ENCODE measurements at regions not wholly inside any gene's neighbourhood (a gene's known extent, or its start where the extent isn't known, plus 50 kb on each side); places are given as distances from the start of the nearest gene placed in this dataset.

DNA sequence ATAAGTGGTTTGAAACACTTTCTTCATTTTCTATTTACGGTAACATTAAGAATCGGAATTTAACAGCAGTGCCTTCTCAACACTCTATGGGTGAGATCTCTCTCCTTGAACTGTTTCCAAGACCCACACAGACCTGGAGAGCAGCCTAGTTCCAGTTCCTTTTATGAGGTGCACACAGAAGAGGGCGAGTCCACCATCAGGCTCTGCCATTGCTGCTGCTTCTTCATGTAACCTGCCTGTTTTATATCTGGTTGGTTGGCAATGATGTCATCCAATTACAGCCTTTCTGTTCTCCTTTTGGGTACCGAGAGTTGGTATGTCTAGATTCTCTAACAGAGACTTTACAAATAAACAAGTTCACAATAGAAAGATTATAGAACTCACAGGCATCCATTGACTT lies 225.7 kb downstream of the UTP18 start:
- no peak for DNase-seq (ENCODE audit: extremely low read depth in 1 of 2, low read depth in 1 of 2)

- DNase-seq (ENCODE audit: extremely low read depth in 1 of 2, low read depth in 1 of 2): no peak
These were observed 226.7 kb downstream of the UTP18 start for GRCh38 chr17:51486885-51487520.

DNA sequence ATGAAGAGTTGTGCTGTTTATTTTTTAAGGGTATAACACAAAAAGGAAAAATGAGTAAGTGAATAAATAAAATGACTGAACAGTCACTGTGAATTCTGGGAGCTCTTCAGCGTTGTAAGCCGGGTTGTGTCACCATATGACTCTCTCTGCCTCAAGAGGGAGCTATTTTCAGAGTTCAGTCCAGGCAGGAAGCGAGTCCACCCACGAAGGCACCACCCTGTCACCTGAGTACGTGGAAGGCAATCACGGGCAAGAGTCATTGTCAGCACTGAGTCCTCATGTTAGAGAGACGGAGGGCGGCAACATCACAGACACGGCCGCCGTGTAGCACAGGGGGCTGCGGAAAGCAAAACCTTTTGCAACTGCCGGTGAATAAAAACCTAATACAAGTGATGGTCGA lies 227.6 kb downstream of the UTP18 start:
- no peak for DNase-seq (ENCODE audit: extremely low read depth in 1 of 2, low read depth in 1 of 2)

DNA sequence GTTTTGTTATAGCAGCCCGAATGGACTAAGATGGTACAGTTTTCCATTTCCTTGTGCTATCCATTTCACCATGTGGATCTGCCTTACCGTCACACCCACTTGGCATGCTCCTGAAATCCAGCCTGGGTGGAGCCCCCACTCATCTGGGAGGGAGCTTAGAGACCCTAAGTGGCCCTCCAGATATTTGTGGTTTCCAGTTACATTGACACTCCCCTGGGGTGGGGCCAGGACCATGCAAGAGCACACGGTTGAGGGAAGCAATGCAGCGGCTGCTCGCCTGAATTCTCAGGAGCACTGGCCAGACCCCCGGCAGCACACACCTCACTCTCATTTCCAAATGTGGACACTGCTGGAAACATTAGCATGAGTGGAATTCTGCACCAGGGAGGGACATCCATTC lies 231.1 kb downstream of the UTP18 start:
- no peak for DNase-seq (ENCODE audit: extremely low read depth in 1 of 2, low read depth in 1 of 2)

DNA sequence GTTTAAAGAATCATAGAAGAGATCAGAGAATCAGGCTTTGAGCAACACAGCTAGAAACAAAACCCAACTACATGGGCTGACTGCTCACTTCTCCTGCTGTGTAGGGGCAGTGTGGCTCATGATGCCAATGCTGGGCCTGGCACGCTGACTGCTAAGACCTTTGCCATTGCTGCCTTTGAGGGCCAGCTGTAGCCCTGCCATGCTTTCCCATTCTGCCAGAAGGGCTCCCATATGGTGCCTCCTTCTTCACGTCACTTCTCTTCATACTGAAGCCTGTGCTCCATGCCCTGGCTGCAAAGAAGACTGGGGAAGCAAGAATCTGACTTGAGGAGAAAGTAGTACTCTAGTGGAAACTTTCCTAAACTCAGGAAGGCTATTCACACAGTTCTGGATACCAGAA lies 232.9 kb downstream of the UTP18 start:
- no peak for DNase-seq (ENCODE audit: extremely low read depth in 1 of 2, low read depth in 1 of 2)

DNA sequence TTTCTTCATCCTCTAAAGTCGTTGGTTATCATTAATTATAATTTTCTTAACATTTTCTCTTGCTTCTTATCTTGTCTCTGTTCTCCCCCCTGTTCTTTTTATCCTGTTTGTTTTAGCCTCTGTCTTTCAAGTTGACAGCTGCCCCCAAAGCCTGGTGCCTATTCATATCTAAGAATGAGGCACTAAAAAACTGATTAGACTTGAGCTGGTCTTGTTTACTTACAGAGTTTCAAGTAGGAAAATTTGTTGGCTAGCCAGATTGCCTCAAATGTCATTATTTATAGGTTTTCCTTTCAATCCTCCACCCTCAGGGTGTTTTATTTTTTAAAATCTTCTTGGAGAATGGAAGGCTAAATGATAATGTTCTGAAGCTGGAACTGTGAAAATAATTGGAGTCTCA lies 236.0 kb downstream of the UTP18 start:
- no peak for DNase-seq (ENCODE audit: extremely low read depth in 1 of 2, low read depth in 1 of 2)

DNA sequence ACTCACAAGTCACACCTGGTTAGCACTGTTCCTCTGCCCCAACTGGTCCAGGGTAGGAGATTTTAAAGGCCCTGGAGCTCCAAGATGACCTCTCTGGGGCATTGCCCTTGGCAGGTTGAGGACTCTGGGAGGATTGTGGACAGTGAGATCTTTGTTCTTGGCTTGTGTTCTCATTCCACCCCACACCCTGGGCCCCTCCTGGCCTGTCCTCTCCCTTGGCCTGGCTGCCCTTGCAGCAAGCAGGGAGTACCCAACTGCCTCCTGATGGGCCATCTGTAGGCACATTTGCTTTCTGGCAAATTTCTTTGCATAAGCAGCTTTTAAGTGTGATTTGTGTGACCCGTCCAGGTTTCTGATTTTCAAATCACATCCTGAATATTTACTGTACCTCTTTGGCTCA lies 239.6 kb downstream of the UTP18 start:
- DNase-seq (ENCODE audit: extremely low read depth in 1 of 2, low read depth in 1 of 2): no peak

DNA sequence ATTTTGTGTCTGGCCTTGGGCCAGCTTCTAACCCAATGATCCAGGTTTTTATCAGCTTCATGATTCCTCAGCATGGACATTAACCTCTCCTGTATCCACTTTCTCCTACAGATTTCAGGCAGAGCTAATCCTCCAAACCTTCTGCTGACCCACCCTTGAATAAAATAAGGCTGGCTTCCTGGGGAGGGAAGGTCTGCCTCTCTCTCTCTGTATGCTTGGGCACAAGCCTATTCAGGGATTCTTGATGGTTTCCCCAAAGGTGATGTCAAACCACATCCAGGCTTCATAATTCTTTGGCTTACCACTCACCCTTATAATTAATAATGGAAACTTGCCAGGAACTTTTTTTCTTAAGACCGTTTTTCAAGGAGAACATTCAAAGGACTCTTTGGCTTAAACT lies 240.1 kb downstream of the UTP18 start:
- no peak for DNase-seq (ENCODE audit: extremely low read depth in 1 of 2, low read depth in 1 of 2)

DNA sequence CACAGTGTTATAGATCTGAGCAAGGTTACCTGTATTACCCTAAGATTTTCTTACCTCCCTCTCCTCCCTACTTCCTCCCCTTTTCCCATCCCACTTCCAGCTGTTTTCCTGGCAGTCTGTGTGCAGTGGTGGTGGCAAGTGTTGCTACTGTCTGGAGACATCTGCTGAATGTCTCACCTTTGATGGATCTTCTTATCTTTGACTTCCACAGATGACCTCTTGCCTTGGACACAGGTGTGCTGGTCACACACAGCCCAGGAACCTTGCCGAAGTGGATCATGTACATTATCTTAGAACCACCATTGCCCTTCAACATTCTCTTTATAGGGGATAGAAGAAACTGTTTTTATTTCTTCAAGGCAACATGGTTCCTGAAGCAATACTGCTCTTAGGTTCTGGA lies 245.1 kb downstream of the UTP18 start:
- no peak for DNase-seq (ENCODE audit: extremely low read depth in 1 of 2, low read depth in 1 of 2)

- no peak for DNase-seq (ENCODE audit: extremely low read depth in 1 of 2, low read depth in 1 of 2)
These were observed 247.1 kb downstream of the UTP18 start for GRCh38 chr17:51507444-51507843.

DNA sequence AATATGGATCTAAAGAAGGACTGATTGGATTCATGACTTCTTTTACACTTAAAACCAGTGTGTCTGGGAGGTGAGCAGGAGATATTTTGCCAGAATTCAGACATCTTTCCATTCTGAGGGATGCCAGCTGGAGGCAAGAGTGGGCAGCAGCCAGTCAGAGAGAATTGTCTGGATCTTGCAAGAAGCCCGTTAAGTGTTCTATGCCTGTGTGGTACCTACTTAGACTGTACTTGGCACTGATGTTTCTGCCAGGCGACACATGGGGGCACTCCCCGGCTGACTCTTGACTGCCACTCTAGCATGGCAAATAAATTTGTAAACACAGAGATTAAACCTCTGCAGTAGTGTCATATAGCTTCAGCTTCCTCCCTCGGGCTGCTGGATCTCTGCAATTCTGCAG lies 247.7 kb downstream of the UTP18 start:
- DNase-seq (ENCODE audit: extremely low read depth in 1 of 2, low read depth in 1 of 2): no peak

GRCh38 chr17:51510940-51511339 lies 250.6 kb downstream of the UTP18 start:
- no peak for DNase-seq (ENCODE audit: extremely low read depth in 1 of 2, low read depth in 1 of 2)

GRCh38 chr17:51512220-51512907 lies 252.0 kb downstream of the UTP18 start:
- DNase-seq (ENCODE audit: extremely low read depth in 1 of 2, low read depth in 1 of 2): no peak

- no peak for DNase-seq (ENCODE audit: extremely low read depth in 1 of 2, low read depth in 1 of 2)
These were observed 256.6 kb downstream of the UTP18 start for GRCh38 chr17:51516924-51517323.

GRCh38 chr17:51524524-51524923 lies 264.2 kb downstream of the UTP18 start:
- DNase-seq (ENCODE audit: extremely low read depth in 1 of 2, low read depth in 1 of 2): no peak

DNA sequence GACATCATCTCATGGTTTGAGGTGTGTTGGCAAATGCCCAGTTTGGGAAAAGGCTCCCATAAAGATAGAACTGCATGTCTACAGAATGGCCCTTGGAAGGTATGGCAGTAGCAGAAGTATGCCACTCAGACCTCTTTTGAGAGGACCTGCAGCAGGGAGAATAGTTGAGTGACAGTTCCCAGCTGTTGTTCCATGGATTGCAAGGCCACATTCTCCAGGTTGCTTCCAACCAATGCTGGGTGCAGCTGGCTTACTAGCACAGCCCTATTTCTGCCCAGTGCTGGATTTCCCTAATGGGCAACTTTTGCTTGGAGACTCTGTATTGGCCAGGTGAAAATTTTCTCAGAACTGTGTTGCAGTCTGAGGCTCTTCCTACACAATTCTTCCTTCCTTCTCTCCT lies 266.2 kb downstream of the UTP18 start:
- no peak for DNase-seq (ENCODE audit: extremely low read depth in 1 of 2, low read depth in 1 of 2)

- no peak for DNase-seq (ENCODE audit: extremely low read depth in 1 of 2, low read depth in 1 of 2)
These were observed 267.1 kb downstream of the UTP18 start for GRCh38 chr17:51527225-51527982.

- DNase-seq (ENCODE audit: extremely low read depth in 1 of 2, low read depth in 1 of 2): no peak
These were observed 267.8 kb downstream of the UTP18 start for GRCh38 chr17:51528111-51528510.

DNA sequence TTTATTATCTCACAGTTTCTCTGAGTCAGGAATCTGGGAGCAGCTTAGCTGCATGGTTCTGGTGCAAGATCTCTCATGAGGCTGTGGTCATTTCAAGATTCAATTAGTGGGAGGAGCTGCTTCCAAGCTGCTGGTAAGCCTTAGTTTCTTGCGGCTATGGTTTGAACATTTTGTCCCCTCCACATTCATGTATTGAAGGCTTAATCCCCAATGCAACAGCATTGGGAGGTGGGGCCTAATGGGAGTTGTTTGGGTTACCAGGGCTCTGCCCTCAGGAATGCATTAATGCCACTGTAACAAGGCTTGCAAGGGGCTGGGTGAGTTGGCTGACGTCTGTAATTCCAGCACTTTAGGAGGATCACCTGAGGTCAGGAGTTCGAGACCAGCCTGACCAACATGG lies 272.9 kb downstream of the UTP18 start:
- DNase-seq (ENCODE audit: extremely low read depth in 1 of 2, low read depth in 1 of 2): no peak

DNA sequence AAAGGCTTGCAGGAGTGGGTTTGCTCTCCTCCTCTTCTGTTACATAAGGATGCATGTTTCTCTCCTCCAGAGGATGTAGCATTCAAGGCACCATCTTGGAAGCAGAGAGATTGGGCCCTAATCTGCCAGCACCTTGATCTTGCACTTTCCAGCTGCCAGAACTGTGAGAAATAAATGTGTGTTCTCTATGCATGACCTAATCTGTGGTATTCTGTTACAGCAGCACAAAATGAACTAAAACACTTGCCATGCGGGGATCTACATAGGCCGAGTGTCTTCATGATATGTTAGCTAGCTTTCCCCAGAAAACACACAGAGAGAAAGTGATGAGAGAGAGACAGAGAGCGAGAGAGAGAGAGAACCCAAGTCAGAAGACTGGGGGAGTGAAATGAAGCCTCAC lies 273.5 kb downstream of the UTP18 start:
- no peak for DNase-seq (ENCODE audit: extremely low read depth in 1 of 2, low read depth in 1 of 2)

- no peak for DNase-seq (ENCODE audit: extremely low read depth in 1 of 2, low read depth in 1 of 2)
These were observed 276.3 kb downstream of the UTP18 start for GRCh38 chr17:51536627-51537026.

DNA sequence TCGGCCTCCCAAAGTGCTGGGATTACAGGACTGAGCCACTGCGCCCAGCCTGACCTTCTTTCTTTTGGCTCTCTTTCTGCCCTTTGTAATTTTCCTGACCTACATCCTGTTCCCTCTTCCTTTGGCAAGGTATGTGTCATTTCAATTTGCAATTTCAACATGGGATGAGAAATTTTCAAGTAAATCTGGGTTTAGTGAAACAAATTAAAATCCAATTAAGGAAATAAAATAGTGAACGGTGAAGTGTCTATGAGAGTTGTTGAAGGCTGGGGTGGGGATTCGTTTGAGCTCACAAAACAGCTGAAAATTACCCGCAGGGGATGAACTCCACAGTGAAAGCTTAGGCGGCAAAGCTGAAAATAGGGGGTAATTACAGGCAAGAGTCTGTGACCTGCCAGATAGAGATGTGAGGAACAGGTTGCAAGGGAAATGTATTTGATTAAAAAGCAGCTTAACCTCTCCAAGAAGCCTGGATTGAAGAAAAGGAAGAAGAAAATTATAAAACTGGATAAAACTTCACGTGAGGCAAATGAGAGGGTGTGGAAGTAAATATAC lies 277.7 kb downstream of the UTP18 start:
- DNase-seq (ENCODE audit: extremely low read depth in 1 of 2, low read depth in 1 of 2): no peak

Measured in activated CD8-positive, alpha-beta memory T cell treated with anti-CD3 and anti-CD28 coated beads for 1 hour (primary cell).